ENCODE measurements at regions not wholly inside any gene's neighbourhood (a gene's known extent, or its start where the extent isn't known, plus 50 kb on each side); places are given as distances from the start of the nearest gene placed in this dataset.
A peak's percentile ranks its signal among the peaks of the same experiment; 100 is the strongest.

DNA sequence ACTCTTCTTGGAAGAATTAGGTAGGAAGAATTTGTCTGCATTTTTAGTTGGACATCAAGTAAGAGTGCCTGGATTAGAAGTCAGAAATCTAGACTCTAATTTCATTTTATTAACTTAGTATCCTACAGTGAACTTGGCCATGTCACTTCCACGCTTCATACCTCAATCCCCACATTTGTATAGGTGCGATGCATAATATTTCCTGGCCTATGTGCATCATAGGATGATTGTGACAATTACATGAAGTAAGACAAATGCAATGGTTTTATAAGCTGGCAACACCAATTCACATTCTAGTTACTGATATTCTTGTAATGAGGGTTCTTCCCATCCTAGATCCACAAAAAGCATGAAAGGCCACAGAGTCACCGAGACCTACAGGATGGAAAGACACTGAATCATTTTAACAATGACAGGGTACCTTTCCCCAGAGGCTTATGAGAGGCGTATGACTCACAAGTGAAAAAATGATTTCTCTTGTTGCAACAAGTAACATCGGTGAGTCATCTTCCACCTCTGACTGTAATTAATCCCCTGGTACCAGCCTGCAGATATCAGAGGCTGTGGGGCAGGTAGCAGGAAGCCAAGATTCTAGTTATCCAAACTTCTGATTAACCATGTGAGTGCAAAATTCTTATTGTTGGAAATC is 56.0 kb upstream of the OR5AK2 start:
- ChIA-PET POLR2A (no interaction called here), CTCF (no interaction called here)
- H3K27ac ChIP-seq (ENCODE audit: low read depth, low read length) = no peak overlapping the region

More for the DNA sequence above, 56.0 kb upstream of the OR5AK2 start:
- Histone ChIP-seq H3K4me2 (ENCODE audit: low read length) (0 out of 2 replicates have a peak overlapping the region, but pooled peaks have one; percentile 10), H3K4me3 (replicated peaks in 1 of 2; ENCODE audit: low read depth in 1 of 2, low read length in 2 of 2) (no peak overlapping the region), H2AFZ (ENCODE audit: low read depth, low read length, poor library complexity, severe bottlenecking) (no peak overlapping the region), H3K9ac (ENCODE audit: low read length) (no peak overlapping the region), H3K27me3 (ENCODE audit: insufficient read depth, low read length) (peaks cover 17% of the 10 kb centered on the region; the same call in 1 of the 2 replicates), H3K9me3 (ENCODE audit: control insufficient read depth in 1 of 2, insufficient read depth in 1 of 2, low read depth in 1 of 2, low read length in 2 of 2) (no peaks in the 10 kb centered on the region), H3K4me1 (ENCODE audit: control insufficient read depth in 1 of 2, insufficient read depth in 2 of 2, low read length in 2 of 2) (peaks cover 2 to 10% of the 10 kb centered on the region in 2 experiments; a peak in 2 of 4 replicates), H3K79me2 (ENCODE audit: insufficient read depth, low read length) (no peaks in the 10 kb centered on the region), H4K20me1 (ENCODE audit: insufficient read depth) (no peaks in the 10 kb centered on the region), H3K9me2 (ENCODE audit: insufficient read depth) (no peaks in the 10 kb centered on the region), H3K36me3 (ENCODE audit: control insufficient read depth in 1 of 2, insufficient read depth in 2 of 2, low read length in 2 of 2) (no peaks in the 10 kb centered on the region)
- intact Hi-C loops (cut with micrococcal nuclease) = no loop called here
- peak; percentile 75 for ATAC-seq
- RAD21 ChIA-PET (ENCODE audit: low non-redundant PET in 1 of 2, low total read pairs in 2 of 2, uncharacterized antibody in 2 of 2, unreplicated experiment in 2 of 2) = no interaction called here
- peak; percentile 63 for DNase-seq (ENCODE audit: low read depth, low spot score)
- no TSS peak for BruUV-seq (replicated peaks)
- TF ChIP-seq ZNF274 (IDR thresholded peaks at IDR 0.05; ENCODE audit: low read depth, low read length) (no peak), JUND (IDR thresholded peaks at IDR 0.05) (peak; percentile 77), CTCF (IDR thresholded peaks at IDR 0.05 in 2 of 3, conservative IDR thresholded peaks at IDR 0.05 in 1 of 3; ENCODE audit: borderline replicate concordance in 1 of 3, insufficient read depth in 1 of 3, low read depth in 2 of 3, low read length in 2 of 3) (no peak), EZH2 (IDR thresholded peaks at IDR 0.05) (no peak), TCF7L2 (IDR thresholded peaks at IDR 0.05; ENCODE audit: borderline replicate concordance, extremely low read depth, insufficient read depth, insufficient read length) (no peak), SP1 (IDR thresholded peaks at IDR 0.05; ENCODE audit: low read depth) (peak; percentile 55), ZFX (IDR thresholded peaks at IDR 0.05) (no peak), CEBPB (IDR thresholded peaks at IDR 0.05; ENCODE audit: low read depth) (peak; percentile 66), POLR2A (IDR thresholded peaks at IDR 0.05; ENCODE audit: borderline replicate concordance, extremely low read depth, insufficient read depth, insufficient read length) (no peak), CBX3 (IDR thresholded peaks at IDR 0.05; ENCODE audit: low read depth) (peak; percentile 64; the same call in 1 of the 2 replicates), REST (IDR thresholded peaks at IDR 0.05; ENCODE audit: low read depth) (no peak), RAD21 (IDR thresholded peaks at IDR 0.05; ENCODE audit: low read depth) (no peak), ATF3 (IDR thresholded peaks at IDR 0.05) (peak; percentile 50), SIN3A (IDR thresholded peaks at IDR 0.05; ENCODE audit: low read depth) (no peak), SRF (IDR thresholded peaks at IDR 0.05; ENCODE audit: low read depth) (0 out of 2 replicates have a peak, but pooled peaks have one; percentile 35), FOSL1 (IDR thresholded peaks at IDR 0.05; ENCODE audit: low read depth) (peak; percentile 82), POLR2AphosphoS5 (IDR thresholded peaks at IDR 0.05; ENCODE audit: low read depth, low read length) (no peak)
- TF ChIP-seq, protein P1, sequence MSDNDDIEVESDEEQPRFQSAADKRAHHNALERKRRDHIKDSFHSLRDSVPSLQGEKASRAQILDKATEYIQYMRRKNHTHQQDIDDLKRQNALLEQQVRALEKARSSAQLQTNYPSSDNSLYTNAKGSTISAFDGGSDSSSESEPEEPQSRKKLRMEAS (IDR thresholded peaks at IDR 0.05) = peak; percentile 30; the same call in 1 of the 2 replicates
- TF ChIP-seq, protein P2, sequence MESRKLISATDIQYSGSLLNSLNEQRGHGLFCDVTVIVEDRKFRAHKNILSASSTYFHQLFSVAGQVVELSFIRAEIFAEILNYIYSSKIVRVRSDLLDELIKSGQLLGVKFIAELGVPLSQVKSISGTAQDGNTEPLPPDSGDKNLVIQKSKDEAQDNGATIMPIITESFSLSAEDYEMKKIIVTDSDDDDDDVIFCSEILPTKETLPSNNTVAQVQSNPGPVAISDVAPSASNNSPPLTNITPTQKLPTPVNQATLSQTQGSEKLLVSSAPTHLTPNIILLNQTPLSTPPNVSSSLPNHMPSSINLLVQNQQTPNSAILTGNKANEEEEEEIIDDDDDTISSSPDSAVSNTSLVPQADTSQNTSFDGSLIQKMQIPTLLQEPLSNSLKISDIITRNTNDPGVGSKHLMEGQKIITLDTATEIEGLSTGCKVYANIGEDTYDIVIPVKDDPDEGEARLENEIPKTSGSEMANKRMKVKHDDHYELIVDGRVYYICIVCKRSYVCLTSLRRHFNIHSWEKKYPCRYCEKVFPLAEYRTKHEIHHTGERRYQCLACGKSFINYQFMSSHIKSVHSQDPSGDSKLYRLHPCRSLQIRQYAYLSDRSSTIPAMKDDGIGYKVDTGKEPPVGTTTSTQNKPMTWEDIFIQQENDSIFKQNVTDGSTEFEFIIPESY (IDR thresholded peaks at IDR 0.05; ENCODE audit: extremely low read depth, insufficient replicate concordance, low read length) = no peak

Data from HCT116 (cell line).